ENCODE measurements at regions not wholly inside any gene's neighbourhood (a gene's known extent, or its start where the extent isn't known, plus 50 kb on each side); places are given as distances from the start of the nearest gene placed in this dataset.

- no peaks in the 10 kb centered on the region for H3K27me3 Mint-ChIP-seq (ENCODE audit: low read depth, unreplicated experiment)
- peaks cover 5% of the 10 kb centered on the region for H3K9me3 Mint-ChIP-seq (ENCODE audit: unreplicated experiment)
- no peak for DNase-seq (ENCODE audit: low read depth)
- no peak overlapping the region for H3K27ac ChIP-seq (ENCODE audit: low read depth, low read length)
- no peaks in the 10 kb centered on the region for H3K36me3 Mint-ChIP-seq (ENCODE audit: low read depth, unreplicated experiment)
- no peak for TF ChIP-seq CTCF (IDR thresholded peaks at IDR 0.05; ENCODE audit: insufficient read depth, low read depth, low read length)
- TF ChIP-seq EZH2 (IDR thresholded peaks at IDR 0.05; ENCODE audit: insufficient read depth, low read length), result no peak
- H3K4me1 Mint-ChIP-seq (ENCODE audit: low read depth, unreplicated experiment), result no peaks in the 10 kb centered on the region
- no peaks in the 10 kb centered on the region for H3K9me3 ChIP-seq (ENCODE audit: insufficient read depth, low read depth, low read length)
- H3K36me3 ChIP-seq (ENCODE audit: insufficient read depth, low read length), result no peaks in the 10 kb centered on the region
- no peak overlapping the region for H3K9ac ChIP-seq (ENCODE audit: low read length)
- H3K4me3 ChIP-seq (ENCODE audit: insufficient read depth, low read depth, low read length), result no peak overlapping the region
- no peaks in the 10 kb centered on the region for H3K79me2 ChIP-seq (ENCODE audit: insufficient read depth, low read length)
- H4K20me1 ChIP-seq (ENCODE audit: insufficient read depth, low read length), result no peaks in the 10 kb centered on the region
- H3K27ac Mint-ChIP-seq (ENCODE audit: unreplicated experiment), result no peak overlapping the region
- no peak overlapping the region for H2AFZ ChIP-seq (ENCODE audit: low read depth, low read length)
- H3K4me1 ChIP-seq (ENCODE audit: insufficient read depth, low read length), result no peaks in the 10 kb centered on the region
- no peak overlapping the region for H3K4me2 ChIP-seq (ENCODE audit: low read length)
- no peak overlapping the region for H3K4me3 Mint-ChIP-seq (ENCODE audit: unreplicated experiment)
- no peak for FAIRE-seq
- no peaks in the 10 kb centered on the region for H3K27me3 ChIP-seq (ENCODE audit: insufficient read depth, low read length)
Observed at GRCh38 chr5:98121036-98121936, 652.2 kb upstream of the RGMB start.

DNA sequence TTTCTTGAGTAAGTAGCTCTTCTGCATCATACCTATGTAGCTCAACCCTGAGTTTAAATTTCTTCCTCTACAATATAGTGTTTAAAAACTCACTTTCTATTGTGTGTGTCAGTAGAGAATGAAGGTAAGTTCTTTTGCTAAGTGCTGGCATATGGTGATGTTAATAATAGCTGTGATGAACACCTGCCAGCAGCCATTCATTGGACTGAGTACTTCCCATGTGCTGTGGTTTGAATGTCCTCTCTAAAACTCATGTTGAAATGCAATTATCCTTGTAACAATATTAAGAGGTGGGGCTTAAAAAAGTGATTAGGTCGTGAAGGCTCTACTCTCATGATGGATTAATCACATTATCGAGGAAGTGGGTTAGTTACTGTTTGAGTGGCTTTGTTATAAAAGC, 645.2 kb upstream of the RGMB start:
- H3K79me2 ChIP-seq (ENCODE audit: insufficient read depth, low read length), result no peaks in the 10 kb centered on the region
- Mint-ChIP-seq H3K27ac (ENCODE audit: unreplicated experiment) (no peak overlapping the region), H3K9me3 (ENCODE audit: unreplicated experiment) (no peaks in the 10 kb centered on the region), H3K27me3 (ENCODE audit: low read depth, unreplicated experiment) (no peaks in the 10 kb centered on the region), H3K4me3 (ENCODE audit: unreplicated experiment) (no peak overlapping the region), H3K36me3 (ENCODE audit: low read depth, unreplicated experiment) (no peaks in the 10 kb centered on the region), H3K4me1 (ENCODE audit: low read depth, unreplicated experiment) (no peaks in the 10 kb centered on the region)
- H2AFZ ChIP-seq (ENCODE audit: low read depth, low read length), result no peak overlapping the region
- no peak overlapping the region for H3K4me3 ChIP-seq (ENCODE audit: insufficient read depth, low read depth, low read length)
- FAIRE-seq (no peak), DNase-seq (ENCODE audit: low read depth) (no peak)
- H3K36me3 ChIP-seq (ENCODE audit: insufficient read depth, low read length), result no peaks in the 10 kb centered on the region
- H3K9me3 ChIP-seq (ENCODE audit: insufficient read depth, low read depth, low read length), result no peaks in the 10 kb centered on the region
- no peaks in the 10 kb centered on the region for H3K27me3 ChIP-seq (ENCODE audit: insufficient read depth, low read length)
- no peak overlapping the region for H3K27ac ChIP-seq (ENCODE audit: low read depth, low read length)
- no peaks in the 10 kb centered on the region for H3K4me1 ChIP-seq (ENCODE audit: insufficient read depth, low read length)
- no peaks in the 10 kb centered on the region for H4K20me1 ChIP-seq (ENCODE audit: insufficient read depth, low read length)
- H3K4me2 ChIP-seq (ENCODE audit: low read length), result no peak overlapping the region
- H3K9ac ChIP-seq (ENCODE audit: low read length), result no peak overlapping the region
- TF ChIP-seq CTCF (IDR thresholded peaks at IDR 0.05; ENCODE audit: insufficient read depth, low read depth, low read length) (no peak), EZH2 (IDR thresholded peaks at IDR 0.05; ENCODE audit: insufficient read depth, low read length) (no peak)

DNA sequence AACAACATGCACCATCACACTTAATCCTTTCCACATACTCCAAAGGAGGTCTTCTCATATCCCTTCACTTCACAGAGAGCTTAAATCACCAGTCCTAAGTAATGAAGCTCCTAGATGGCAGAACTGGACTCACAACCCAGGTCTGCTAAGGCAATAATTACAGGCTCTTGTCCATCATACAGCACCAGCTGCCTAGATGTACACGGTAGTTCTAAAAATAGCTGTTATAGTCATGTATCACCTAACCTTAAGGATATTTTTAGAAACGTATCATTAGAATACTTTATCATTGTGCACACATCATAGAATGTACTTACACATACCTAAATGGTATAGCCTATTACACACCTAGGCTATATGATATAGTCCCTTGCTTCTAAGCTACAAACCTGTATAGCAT, 644.6 kb upstream of the RGMB start:
- Histone ChIP-seq H3K27me3 (ENCODE audit: insufficient read depth, low read length) (no peaks in the 10 kb centered on the region), H3K27ac (ENCODE audit: low read depth, low read length) (no peak overlapping the region), H3K4me2 (ENCODE audit: low read length) (no peak overlapping the region), H3K79me2 (ENCODE audit: insufficient read depth, low read length) (no peaks in the 10 kb centered on the region), H4K20me1 (ENCODE audit: insufficient read depth, low read length) (no peaks in the 10 kb centered on the region), H3K4me1 (ENCODE audit: insufficient read depth, low read length) (no peaks in the 10 kb centered on the region), H3K4me3 (ENCODE audit: insufficient read depth, low read depth, low read length) (no peak overlapping the region), H2AFZ (ENCODE audit: low read depth, low read length) (no peak overlapping the region), H3K9ac (ENCODE audit: low read length) (no peak overlapping the region), H3K36me3 (ENCODE audit: insufficient read depth, low read length) (no peaks in the 10 kb centered on the region), H3K9me3 (ENCODE audit: insufficient read depth, low read depth, low read length) (no peaks in the 10 kb centered on the region)
- no peak overlapping the region for H3K4me3 Mint-ChIP-seq (ENCODE audit: unreplicated experiment)
- DNase-seq (ENCODE audit: low read depth), result no peak
- no peak for FAIRE-seq
- H3K36me3 Mint-ChIP-seq (ENCODE audit: low read depth, unreplicated experiment), result no peaks in the 10 kb centered on the region
- no peak for TF ChIP-seq CTCF (IDR thresholded peaks at IDR 0.05; ENCODE audit: insufficient read depth, low read depth, low read length)
- no peak for TF ChIP-seq EZH2 (IDR thresholded peaks at IDR 0.05; ENCODE audit: insufficient read depth, low read length)
- no peak overlapping the region for H3K27ac Mint-ChIP-seq (ENCODE audit: unreplicated experiment)
- H3K27me3 Mint-ChIP-seq (ENCODE audit: low read depth, unreplicated experiment), result no peaks in the 10 kb centered on the region
- no peaks in the 10 kb centered on the region for H3K4me1 Mint-ChIP-seq (ENCODE audit: low read depth, unreplicated experiment)
- no peaks in the 10 kb centered on the region for H3K9me3 Mint-ChIP-seq (ENCODE audit: unreplicated experiment)
